Astrocyte of the spinal cord (primary cell): ENCODE measurements at regions not wholly inside any gene's neighbourhood (a gene's known extent, or its start where the extent isn't known, plus 50 kb on each side); places are given as distances from the start of the nearest gene placed in this dataset.

Experiments used
- DNase-seq: peaks from one replicate; pipeline ENCODE4 v3.0.0; 2011; ENCODE audit warnings: low read depth, low spot score
- H3K4me3 ChIP-seq: 2 replicates; pipeline ENCODE4 v1.5.1; 2011; ENCODE audit warnings: low read depth, mild to moderate bottlenecking, low read length, moderate library complexity
- in situ Hi-C: cut with HindIII; loops from 2 replicates; pipeline ENCODE4 v1.10.0; 2017; ENCODE audit warnings: low sequenced_read_pairs
- TF ChIP-seq, protein P1 (sequence below): IDR thresholded peaks from 2 replicates; pipeline ENCODE4 v1.5.1; 2012; ENCODE audit warnings: low read depth, mild to moderate bottlenecking, low read length, inconsistent platforms

GRCh38 chr10:78205457-78206016, 171.9 kb downstream of the RPS24 start:
- TF ChIP-seq, protein P1, sequence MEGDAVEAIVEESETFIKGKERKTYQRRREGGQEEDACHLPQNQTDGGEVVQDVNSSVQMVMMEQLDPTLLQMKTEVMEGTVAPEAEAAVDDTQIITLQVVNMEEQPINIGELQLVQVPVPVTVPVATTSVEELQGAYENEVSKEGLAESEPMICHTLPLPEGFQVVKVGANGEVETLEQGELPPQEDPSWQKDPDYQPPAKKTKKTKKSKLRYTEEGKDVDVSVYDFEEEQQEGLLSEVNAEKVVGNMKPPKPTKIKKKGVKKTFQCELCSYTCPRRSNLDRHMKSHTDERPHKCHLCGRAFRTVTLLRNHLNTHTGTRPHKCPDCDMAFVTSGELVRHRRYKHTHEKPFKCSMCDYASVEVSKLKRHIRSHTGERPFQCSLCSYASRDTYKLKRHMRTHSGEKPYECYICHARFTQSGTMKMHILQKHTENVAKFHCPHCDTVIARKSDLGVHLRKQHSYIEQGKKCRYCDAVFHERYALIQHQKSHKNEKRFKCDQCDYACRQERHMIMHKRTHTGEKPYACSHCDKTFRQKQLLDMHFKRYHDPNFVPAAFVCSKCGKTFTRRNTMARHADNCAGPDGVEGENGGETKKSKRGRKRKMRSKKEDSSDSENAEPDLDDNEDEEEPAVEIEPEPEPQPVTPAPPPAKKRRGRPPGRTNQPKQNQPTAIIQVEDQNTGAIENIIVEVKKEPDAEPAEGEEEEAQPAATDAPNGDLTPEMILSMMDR: no peak
- in situ Hi-C loops: no loop called here
- H3K4me3 ChIP-seq: no peak overlapping the region
- DNase-seq: no peak

DNA sequence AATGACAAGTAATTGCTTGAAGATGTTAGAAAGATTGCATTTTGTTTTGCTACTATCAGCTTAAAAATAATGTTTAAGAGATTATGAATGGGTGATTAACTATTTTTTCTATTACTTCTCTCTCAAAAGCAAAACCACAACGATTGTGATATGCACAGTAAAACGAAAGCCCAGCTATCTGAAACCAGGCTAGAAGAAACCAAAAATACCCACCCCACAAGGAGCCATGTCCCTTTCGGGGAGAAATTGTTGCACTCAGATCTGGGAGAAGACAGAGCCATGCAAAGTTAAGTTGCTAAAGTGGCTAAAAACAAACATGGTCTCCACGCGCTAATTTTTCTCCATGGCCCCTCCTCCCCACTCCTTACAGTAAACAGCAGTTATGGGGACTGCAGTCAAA, 173.6 kb downstream of the RPS24 start:
- in situ Hi-C loops: no loop called here
- no peak overlapping the region for H3K4me3 ChIP-seq
- TF ChIP-seq, protein P1: no peak
- DNase-seq: no peak

- in situ Hi-C loops: no loop called here
- TF ChIP-seq, protein P1: no peak
- DNase-seq: peak; percentile 1
- no peak overlapping the region for H3K4me3 ChIP-seq
These were observed 174.1 kb downstream of the RPS24 start for GRCh38 chr10:78207776-78208175.

DNA sequence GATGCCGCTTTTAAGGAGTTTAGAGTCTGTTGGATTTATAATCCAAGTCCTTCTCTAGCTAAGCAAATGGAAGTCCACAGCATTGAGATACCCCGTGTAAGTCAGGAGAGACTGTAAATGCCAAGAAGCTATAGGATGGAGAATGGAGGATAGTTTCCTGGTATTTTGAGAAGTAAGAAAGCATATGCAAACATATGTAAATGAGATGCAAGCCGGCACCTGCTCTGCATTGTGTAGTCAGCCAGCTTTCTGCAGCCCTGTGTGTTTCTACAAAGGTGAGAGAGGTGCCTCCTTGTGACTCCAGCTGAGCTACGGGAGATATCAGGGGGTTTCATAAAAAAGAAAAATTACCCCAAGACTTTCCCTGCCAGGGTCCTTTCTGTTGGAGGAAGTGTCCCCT, 176.3 kb downstream of the RPS24 start:
- no peak for DNase-seq
- in situ Hi-C loops: no loop called here
- H3K4me3 ChIP-seq: no peak overlapping the region
- TF ChIP-seq, protein P1: no peak

DNA sequence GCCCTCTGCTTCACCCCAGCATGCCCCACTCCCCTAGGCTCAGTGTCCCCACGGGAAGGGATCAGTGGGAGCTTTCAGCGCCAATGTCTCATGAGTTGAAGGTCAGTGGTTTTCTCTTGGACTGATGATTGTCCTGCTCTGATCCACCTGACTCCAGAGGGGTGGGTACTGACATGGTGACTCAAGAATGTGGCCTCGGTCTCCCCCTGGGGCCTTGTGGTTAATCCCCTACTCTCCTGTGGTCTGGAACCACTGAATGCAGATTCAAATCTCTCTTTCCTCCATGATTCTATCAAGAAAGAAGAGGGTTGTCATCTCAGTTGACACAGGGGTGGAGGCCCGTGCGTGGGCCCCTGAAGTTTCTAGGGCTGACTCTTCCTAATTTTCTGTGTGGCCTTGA, 176.9 kb downstream of the RPS24 start:
- H3K4me3 ChIP-seq: no peak overlapping the region
- in situ Hi-C loops: no loop called here
- DNase-seq: no peak
- TF ChIP-seq, protein P1: no peak

GRCh38 chr10:78210976-78211375, 177.3 kb downstream of the RPS24 start:
- in situ Hi-C loops: no loop called here
- TF ChIP-seq, protein P1: no peak
- no peak for DNase-seq
- no peak overlapping the region for H3K4me3 ChIP-seq
